Sigmoid colon (tissue), 6 donors: ENCODE measurements at regions not wholly inside any gene's neighbourhood (a gene's known extent, or its start where the extent isn't known, plus 50 kb on each side); places are given as distances from the start of the nearest gene placed in this dataset.
"Not testable (repeated sequence)": the region's sequence is repeated elsewhere in the genome, so short reads cannot be mapped to it uniquely, and the experiment has no call there.

ENCODE experiments used
- DNase-seq: peaks from one replicate; pipeline ENCODE4 v3.0.0-alpha.2; 2019
- H3K27ac ChIP-seq, 4 donors: fragments of 200-600 bp; sonication (generic); one replicate each; pipeline ENCODE4 v1.5.1; 2016 to 2019; ENCODE audit warnings: mild to moderate bottlenecking in 1 of 4
- H3K27me3 ChIP-seq, 3 donors: fragments of 200-600 bp; sonication (generic); one replicate each; pipeline ENCODE4 v1.5.1; 2019; ENCODE audit warnings: mild to moderate bottlenecking in 1 of 3
- H3K36me3 ChIP-seq, 4 donors: fragments of 200-600 bp; sonication (generic); one replicate each; pipeline ENCODE4 v1.5.1; 2016 to 2019
- H3K4me1 ChIP-seq, 4 donors: fragments of 200-600 bp; sonication (generic); one replicate each; pipeline ENCODE4 v1.5.1; 2017 to 2019
- H3K4me3 ChIP-seq, 4 donors: fragments of 200-600 bp; sonication (generic); one replicate each; pipeline ENCODE4 v1.5.1; 2017 to 2019; ENCODE audit warnings: mild to moderate bottlenecking in 2 of 4, moderate library complexity in 1 of 4
- H3K9me3 ChIP-seq, 4 donors: fragments of 200-600 bp in 3 of 4; sonication (generic) in 3 of 4; one replicate each; pipeline versions ENCODE4 v1.5.1 to v1.6.1; 2013 to 2019
- CTCF ChIP-seq, 4 experiments: fragments of 450-650 bp in 3 of 4; fragments of 200-600 bp in 1 of 4; IDR thresholded peaks; one replicate each; pipeline ENCODE4 v1.5.1; 2016 to 2019; ENCODE audit warnings: antibody characterized with exemption in 4 of 4, mild to moderate bottlenecking in 3 of 4, moderate library complexity in 2 of 4
- EP300 ChIP-seq, 4 donors: sonication (generic); formaldehyde crosslinking; IDR thresholded peaks; one replicate each; pipeline ENCODE4 v1.6.1; 2017; ENCODE audit warnings: antibody characterized with exemption in 4 of 4
- POLR2A ChIP-seq, 2 donors: fragments of 450-650 bp; IDR thresholded peaks; one replicate each; pipeline ENCODE4 v1.6.1; 2016; ENCODE audit warnings: antibody characterized with exemption in 2 of 2, mild to moderate bottlenecking in 2 of 2, moderate library complexity in 2 of 2
- POLR2AphosphoS5 ChIP-seq, 4 donors: sonication (generic); formaldehyde crosslinking; IDR thresholded peaks; one replicate each; pipeline ENCODE4 v1.6.1; 2017; ENCODE audit warnings: antibody characterized with exemption in 4 of 4
- WGBS, 2 donors: extraction: QIAGEN DNeasy Blood & Tissue Kit; methylation state at CpG; one replicate each; pipeline ENCODE4 v1.1.7; 2013; 5-methylcytosine and 5-hydroxymethylcytosine counted together
- intact Hi-C: fragments of 100-400 bp; cut with DNase I; formaldehyde crosslinking; loops from one replicate; pipeline ENCODE4 v1.15.1; 2023
- donor health status: healthy with polysubstance abuse.
- donor health status: healthy.

- Histone ChIP-seq H3K27me3 (peaks cover 0 to 27% (median 0%) of the 10 kb centered on the region in 3 donors), H3K4me3 (no peak overlapping the region), H3K27ac (no peak overlapping the region), H3K36me3 (no peaks in the 10 kb centered on the region), H3K4me1 (no peaks in the 10 kb centered on the region), H3K9me3 (no peaks in the 10 kb centered on the region)
- TF ChIP-seq POLR2AphosphoS5 (IDR thresholded peaks at IDR 0.05) (no peak), EP300 (IDR thresholded peaks at IDR 0.05) (no peak), CTCF (IDR thresholded peaks at IDR 0.05) (no peak), POLR2A (IDR thresholded peaks at IDR 0.05) (no peak)
- no peak for DNase-seq
- WGBS, 2 donors, result 73 to 90% methylated on average over 18 of the region's 18 CpGs
- intact Hi-C loops, result no loop called here
These were observed 346.3 kb upstream of the DEFB115 start for GRCh38 chr20:30910937-30911725.

DNA sequence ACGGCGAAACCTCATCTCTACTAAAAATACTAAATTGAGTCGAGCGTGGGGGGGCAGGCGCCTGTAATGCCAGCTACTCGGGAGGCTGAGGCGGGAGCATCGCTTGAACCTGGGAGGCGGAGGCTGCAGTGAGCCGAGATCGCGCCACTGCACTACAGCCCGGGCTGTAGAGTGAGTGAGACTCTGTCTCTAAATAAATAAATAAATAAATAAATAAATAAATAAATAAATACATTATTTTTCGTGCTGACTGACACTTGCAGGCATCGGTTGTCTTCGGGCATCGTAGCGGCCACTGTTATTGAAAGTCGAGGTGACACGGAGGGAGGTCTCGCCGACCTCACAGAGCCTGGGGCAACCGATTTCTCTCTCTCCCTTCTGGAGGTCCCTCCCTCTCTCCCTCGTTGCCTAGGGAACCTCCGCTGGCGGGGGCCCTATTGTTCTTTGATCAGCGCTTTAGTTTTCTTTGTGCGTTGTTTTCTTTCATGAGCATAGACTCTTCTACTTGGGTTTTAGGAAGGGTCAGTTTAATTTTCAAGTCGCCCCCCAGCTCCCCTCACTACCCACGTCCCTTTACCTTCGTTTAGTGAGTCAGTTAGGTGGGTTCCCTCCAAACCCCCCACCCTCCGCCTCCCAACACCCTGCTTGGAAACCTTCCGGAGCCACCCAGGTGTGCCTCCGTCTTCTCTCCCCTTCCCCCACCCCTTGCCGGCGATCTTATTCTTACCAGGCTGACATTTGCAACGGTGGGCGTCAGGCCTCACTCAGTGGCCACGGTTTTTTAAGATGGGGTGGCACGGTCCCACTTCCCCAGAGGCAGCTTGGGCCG lies 345.4 kb upstream of the DEFB115 start:
- intact Hi-C loops, H3K4me3 ChIP-seq, H3K9me3 ChIP-seq: not testable (repeated sequence)

DNA sequence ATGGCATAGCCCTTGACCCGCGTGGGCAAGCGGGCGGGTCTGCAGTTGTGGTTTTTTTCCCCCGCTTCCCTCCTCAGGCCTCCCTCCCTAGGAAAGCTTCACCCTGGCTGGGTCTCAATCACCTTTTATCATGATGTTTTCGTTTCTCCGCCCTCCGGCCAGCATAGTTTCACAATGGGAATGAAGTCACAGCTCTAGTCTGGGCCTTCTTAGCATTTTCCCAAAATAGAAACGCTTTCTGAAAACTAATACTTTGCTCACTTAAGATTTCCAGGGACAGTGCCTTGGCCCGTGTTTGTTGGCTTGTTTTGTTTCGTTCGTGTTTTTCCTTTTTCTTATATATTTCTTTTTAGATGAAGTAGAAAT lies 344.8 kb upstream of the DEFB115 start:
- 13 to 47% methylated on average over 12 of the region's 12 CpGs for WGBS, 2 donors
- H3K4me1 ChIP-seq, DNase-seq, H3K4me3 ChIP-seq, H3K9me3 ChIP-seq, H3K27ac ChIP-seq, H3K36me3 ChIP-seq, intact Hi-C loops: not testable (repeated sequence)
- peaks cover 0 to 27% (median 0%) of the 10 kb centered on the region in 3 donors for H3K27me3 ChIP-seq

More for the DNA sequence above, 345.4 kb upstream of the DEFB115 start:
- 17 to 62% methylated on average over 39 to 41 of the region's 41 CpGs for WGBS, 2 donors
- not testable (repeated sequence) for DNase-seq, H3K36me3 ChIP-seq, H3K27ac ChIP-seq, H3K4me1 ChIP-seq
- peaks cover 0 to 27% (median 0%) of the 10 kb centered on the region in 3 donors for H3K27me3 ChIP-seq

DNA sequence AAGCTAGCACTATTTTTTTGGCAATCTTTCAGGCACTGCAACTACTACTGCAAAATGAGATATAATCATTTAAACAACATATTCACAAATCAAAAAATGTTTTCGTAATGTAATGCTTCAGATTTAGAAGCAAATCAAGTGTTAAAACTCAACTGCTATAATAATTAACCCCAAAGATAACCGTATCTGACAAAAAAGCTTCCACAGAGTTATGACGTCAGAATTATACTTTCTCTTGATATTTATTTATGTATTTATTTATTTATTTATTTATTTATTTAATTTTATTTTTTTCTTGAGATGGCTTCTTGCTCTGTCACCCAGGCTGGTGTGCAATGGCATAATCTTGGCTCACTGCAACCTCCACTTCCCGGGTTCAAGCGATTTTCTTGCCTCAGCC lies 341.1 kb upstream of the DEFB115 start:
- not testable (repeated sequence) for H3K4me3 ChIP-seq, H3K36me3 ChIP-seq
- WGBS, 2 donors, result 89% methylated on average over 5 of the region's 5 CpGs

DNA sequence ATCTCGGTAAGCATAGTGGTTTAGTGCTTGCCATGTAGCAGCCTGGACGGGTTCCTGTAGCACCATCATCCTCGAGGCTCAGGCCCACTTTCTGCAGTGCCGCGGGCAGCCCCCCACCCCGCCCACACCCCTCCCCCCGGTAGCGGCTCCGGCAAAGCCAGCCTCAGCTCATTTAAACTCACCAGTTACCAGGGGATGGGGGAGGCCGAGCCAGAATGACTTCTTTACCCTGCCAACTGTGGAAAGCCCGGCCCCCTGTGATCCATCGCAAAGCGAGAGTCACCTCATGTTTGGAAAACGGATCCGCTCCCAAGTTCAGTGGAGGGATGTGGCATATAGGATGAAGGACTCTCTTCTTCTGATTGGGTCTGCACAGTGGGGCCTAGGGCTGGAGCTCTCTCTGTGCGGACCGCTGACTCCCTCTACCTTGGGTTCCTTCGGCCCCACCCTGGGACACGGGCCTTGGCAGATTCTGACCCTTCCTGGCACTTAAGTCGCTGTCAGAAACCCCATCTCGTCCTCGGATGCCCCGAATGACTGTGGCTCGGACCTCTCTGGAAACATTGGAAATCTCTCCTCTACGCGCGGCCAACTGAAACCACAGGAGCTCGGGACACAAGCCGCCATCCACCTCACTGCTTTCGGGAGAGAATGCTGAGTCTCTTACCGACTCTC lies 337.8 kb upstream of the DEFB115 start:
- Histone ChIP-seq H3K36me3 (no peaks in the 10 kb centered on the region), H3K27ac (no peak overlapping the region), H3K9me3 (peaks cover 0 to 7% (median 3%) of the 10 kb centered on the region in 4 donors), H3K4me1 (no peaks in the 10 kb centered on the region), H3K4me3 (no peak overlapping the region), H3K27me3 (peaks cover 0 to 14% (median 0%) of the 10 kb centered on the region in 3 donors)
- DNase-seq, result no peak
- intact Hi-C loops, result no loop called here
- WGBS, 2 donors, result 87 to 91% methylated on average over 31 of the region's 31 CpGs
- TF ChIP-seq POLR2A (IDR thresholded peaks at IDR 0.05) (no peak), POLR2AphosphoS5 (IDR thresholded peaks at IDR 0.05) (no peak), CTCF (IDR thresholded peaks at IDR 0.05) (no peak), EP300 (IDR thresholded peaks at IDR 0.05) (no peak)

More for the DNA sequence above, 341.1 kb upstream of the DEFB115 start:
- H3K27ac ChIP-seq, intact Hi-C loops, DNase-seq, H3K9me3 ChIP-seq, H3K4me1 ChIP-seq: not testable (repeated sequence)
- peaks cover 0 to 30% (median 0%) of the 10 kb centered on the region in 3 donors for H3K27me3 ChIP-seq
